ENCODE measurements at regions not wholly inside any gene's neighbourhood (a gene's known extent, or its start where the extent isn't known, plus 50 kb on each side); places are given as distances from the start of the nearest gene placed in this dataset.

GRCh38 chr18:28359176-28359575, 182.2 kb upstream of the CDH2 start:
- no peak for TF ChIP-seq GATA2 (IDR thresholded peaks at IDR 0.05; ENCODE audit: low read depth, low read length)
- TF ChIP-seq GATA3 (IDR thresholded peaks at IDR 0.05; ENCODE audit: low read depth, low read length): no peak

All from SH-SY5Y (cell line).